ENCODE measurements at regions not wholly inside any gene's neighbourhood (a gene's known extent, or its start where the extent isn't known, plus 50 kb on each side); places are given as distances from the start of the nearest gene placed in this dataset.

- no peak for TF ChIP-seq CTCF (IDR thresholded peaks at IDR 0.05)
- TF ChIP-seq POLR2A (IDR thresholded peaks at IDR 0.05): no peak
These were observed 84.7 kb upstream of the WNT7B start for GRCh38 chr22:46061501-46062231.
